Glutamatergic neuron (in vitro differentiated cells): ENCODE measurements at regions not wholly inside any gene's neighbourhood (a gene's known extent, or its start where the extent isn't known, plus 50 kb on each side); places are given as distances from the start of the nearest gene placed in this dataset.
"Not testable (repeated sequence)": the region's sequence is repeated elsewhere in the genome, so short reads cannot be mapped to it uniquely, and the experiment has no call there.

ENCODE experiments used
- DNase-seq: peaks from one replicate; pipeline ENCODE4 v3.0.0; 2022
- H3K27ac Mint-ChIP-seq: one replicate; pipeline ENCODE4 v1.8.0; 2020; ENCODE audit warnings: mild to moderate bottlenecking, mixed read lengths, inconsistent platforms; ENCODE audit not compliant: unreplicated experiment
- H3K27me3 Mint-ChIP-seq: one replicate; pipeline ENCODE4 v1.8.0; 2020; ENCODE audit warnings: mild to moderate bottlenecking, moderate library complexity, mixed read lengths, inconsistent platforms; ENCODE audit not compliant: unreplicated experiment
- H3K36me3 Mint-ChIP-seq: one replicate; pipeline ENCODE4 v1.8.0; 2020; ENCODE audit warnings: mild to moderate bottlenecking, mixed read lengths, inconsistent platforms; ENCODE audit not compliant: unreplicated experiment
- H3K4me1 Mint-ChIP-seq: one replicate; pipeline ENCODE4 v1.8.0; 2020; ENCODE audit warnings: mild to moderate bottlenecking, low read depth, mixed read lengths, inconsistent platforms; ENCODE audit not compliant: unreplicated experiment
- H3K4me3 Mint-ChIP-seq: one replicate; pipeline ENCODE4 v1.8.0; 2020; ENCODE audit warnings: mild to moderate bottlenecking, mixed read lengths, inconsistent platforms; ENCODE audit not compliant: unreplicated experiment
- H3K9me3 Mint-ChIP-seq: one replicate; pipeline ENCODE4 v1.8.0; 2020; ENCODE audit warnings: mild to moderate bottlenecking, moderate library complexity, mixed read lengths, inconsistent platforms; ENCODE audit not compliant: unreplicated experiment
- CTCF ChIP-seq: fragments of 200-600 bp; sonication (generic); IDR thresholded peaks from one replicate; pipeline ENCODE4 v1.5.0; 2021; ENCODE audit not compliant: partially characterized antibody, unreplicated experiment

GRCh38 chr7:66474441-66474840 is 154.2 kb upstream of the KCTD7 start:
- Mint-ChIP-seq H3K4me1 (peaks cover 10% of the 10 kb centered on the region), H3K9me3 (no peaks in the 10 kb centered on the region), H3K36me3 (peaks cover 4% of the 10 kb centered on the region), H3K4me3 (no peak overlapping the region), H3K27me3 (peaks cover 4% of the 10 kb centered on the region), H3K27ac (no peak overlapping the region)
- DNase-seq = no peak
- TF ChIP-seq CTCF = no peak

GRCh38 chr7:66476056-66476455 is 152.6 kb upstream of the KCTD7 start:
- not testable (repeated sequence) for H3K36me3 Mint-ChIP-seq, DNase-seq, H3K4me1 Mint-ChIP-seq, H3K4me3 Mint-ChIP-seq, H3K27me3 Mint-ChIP-seq, H3K9me3 Mint-ChIP-seq, H3K27ac Mint-ChIP-seq

- Mint-ChIP-seq H3K27ac (peak overlapping the region; percentile 64), H3K4me3 (peak overlapping the region; percentile 28)
- not testable (repeated sequence) for H3K27me3 Mint-ChIP-seq, H3K9me3 Mint-ChIP-seq, DNase-seq, H3K4me1 Mint-ChIP-seq, H3K36me3 Mint-ChIP-seq
These were observed 150.8 kb upstream of the KCTD7 start for GRCh38 chr7:66477822-66478397.

GRCh38 chr7:66481229-66481628 is 147.5 kb upstream of the KCTD7 start:
- H3K4me1 Mint-ChIP-seq, H3K27ac Mint-ChIP-seq, H3K4me3 Mint-ChIP-seq, H3K9me3 Mint-ChIP-seq, DNase-seq, H3K27me3 Mint-ChIP-seq, H3K36me3 Mint-ChIP-seq: not testable (repeated sequence)

- DNase-seq, H3K27ac Mint-ChIP-seq, H3K36me3 Mint-ChIP-seq, H3K27me3 Mint-ChIP-seq, H3K4me3 Mint-ChIP-seq, H3K9me3 Mint-ChIP-seq: not testable (repeated sequence)
- H3K4me1 Mint-ChIP-seq = peaks cover 13% of the 10 kb centered on the region
These were observed 139.6 kb upstream of the KCTD7 start for GRCh38 chr7:66489065-66489464.

- Mint-ChIP-seq H3K4me1 (peaks cover 13% of the 10 kb centered on the region), H3K27ac (peak overlapping the region; percentile 23), H3K4me3 (peak overlapping the region; percentile 32)
- H3K27me3 Mint-ChIP-seq, DNase-seq, H3K9me3 Mint-ChIP-seq, H3K36me3 Mint-ChIP-seq: not testable (repeated sequence)
These were observed 138.9 kb upstream of the KCTD7 start for GRCh38 chr7:66489741-66490140.

- not testable (repeated sequence) for H3K36me3 Mint-ChIP-seq, H3K4me3 Mint-ChIP-seq, H3K27ac Mint-ChIP-seq, DNase-seq, H3K9me3 Mint-ChIP-seq, H3K27me3 Mint-ChIP-seq
- H3K4me1 Mint-ChIP-seq = peaks cover 13% of the 10 kb centered on the region
These were observed 137.7 kb upstream of the KCTD7 start for GRCh38 chr7:66490979-66491378.

GRCh38 chr7:66492405-66492804 is 136.3 kb upstream of the KCTD7 start:
- not testable (repeated sequence) for H3K27ac Mint-ChIP-seq, DNase-seq, H3K36me3 Mint-ChIP-seq, H3K27me3 Mint-ChIP-seq, H3K9me3 Mint-ChIP-seq
- Mint-ChIP-seq H3K4me1 (peaks cover 13% of the 10 kb centered on the region), H3K4me3 (peak overlapping the region; percentile 77)
